ENCODE measurements at regions not wholly inside any gene's neighbourhood (a gene's known extent, or its start where the extent isn't known, plus 50 kb on each side); places are given as distances from the start of the nearest gene placed in this dataset.
"Not testable (repeated sequence)": the region's sequence is repeated elsewhere in the genome, so short reads cannot be mapped to it uniquely, and the experiment has no call there.

GRCh38 chr2:193170981-193171380, 976.2 kb upstream of the TMEFF2 start:
- not testable (repeated sequence) for H3K4me1 ChIP-seq (ENCODE audit: control insufficient read depth, insufficient read depth, low read length); H3K27me3 ChIP-seq (ENCODE audit: control insufficient read depth, insufficient read depth, low read length); H3K36me3 ChIP-seq (ENCODE audit: control insufficient read depth, insufficient read depth, low read length); H3K4me3 ChIP-seq (ENCODE audit: low read length); H3K9ac ChIP-seq (ENCODE audit: low read length); H3K27ac ChIP-seq (ENCODE audit: low read depth, low read length)

GRCh38 chr2:193156480-193156879, 961.7 kb upstream of the TMEFF2 start:
- Histone ChIP-seq H3K27me3 (ENCODE audit: control insufficient read depth, insufficient read depth, low read length) (no peaks in the 10 kb centered on the region), H3K4me3 (ENCODE audit: low read length) (no peak overlapping the region), H3K36me3 (ENCODE audit: control insufficient read depth, insufficient read depth, low read length) (no peaks in the 10 kb centered on the region), H3K27ac (ENCODE audit: low read depth, low read length) (no peak overlapping the region), H3K4me1 (ENCODE audit: control insufficient read depth, insufficient read depth, low read length) (no peaks in the 10 kb centered on the region), H3K9ac (ENCODE audit: low read length) (no peak overlapping the region)

- no peaks in the 10 kb centered on the region for H3K27me3 ChIP-seq (ENCODE audit: control insufficient read depth, insufficient read depth, low read length)
Measured at GRCh38 chr2:193154076-193154475, 959.3 kb upstream of the TMEFF2 start.

GRCh38 chr2:193153576-193153975, 958.8 kb upstream of the TMEFF2 start:
- Histone ChIP-seq H3K4me1 (ENCODE audit: control insufficient read depth, insufficient read depth, low read length) (no peaks in the 10 kb centered on the region), H3K27me3 (ENCODE audit: control insufficient read depth, insufficient read depth, low read length) (no peaks in the 10 kb centered on the region), H3K27ac (ENCODE audit: low read depth, low read length) (no peak overlapping the region), H3K4me3 (ENCODE audit: low read length) (no peak overlapping the region), H3K36me3 (ENCODE audit: control insufficient read depth, insufficient read depth, low read length) (no peaks in the 10 kb centered on the region), H3K9ac (ENCODE audit: low read length) (no peak overlapping the region)

More at GRCh38 chr2:193154076-193154475, 959.3 kb upstream of the TMEFF2 start:
- H3K9ac ChIP-seq (ENCODE audit: low read length) = no peak overlapping the region
- H3K4me1 ChIP-seq (ENCODE audit: control insufficient read depth, insufficient read depth, low read length) = no peaks in the 10 kb centered on the region
- no peak overlapping the region for H3K4me3 ChIP-seq (ENCODE audit: low read length)
- H3K27ac ChIP-seq (ENCODE audit: low read depth, low read length) = no peak overlapping the region
- H3K36me3 ChIP-seq (ENCODE audit: control insufficient read depth, insufficient read depth, low read length) = no peaks in the 10 kb centered on the region

GRCh38 chr2:193142467-193142866, 947.7 kb upstream of the TMEFF2 start:
- not testable (repeated sequence) for H3K9ac ChIP-seq (ENCODE audit: low read length); H3K4me3 ChIP-seq (ENCODE audit: low read length); H3K4me1 ChIP-seq (ENCODE audit: control insufficient read depth, insufficient read depth, low read length); H3K27me3 ChIP-seq (ENCODE audit: control insufficient read depth, insufficient read depth, low read length); H3K36me3 ChIP-seq (ENCODE audit: control insufficient read depth, insufficient read depth, low read length); H3K27ac ChIP-seq (ENCODE audit: low read depth, low read length)

- Histone ChIP-seq H3K27me3 (ENCODE audit: control insufficient read depth, insufficient read depth, low read length) (no peaks in the 10 kb centered on the region), H3K36me3 (ENCODE audit: control insufficient read depth, insufficient read depth, low read length) (no peaks in the 10 kb centered on the region), H3K4me1 (ENCODE audit: control insufficient read depth, insufficient read depth, low read length) (no peaks in the 10 kb centered on the region), H3K9ac (ENCODE audit: low read length) (no peak overlapping the region), H3K27ac (ENCODE audit: low read depth, low read length) (no peak overlapping the region), H3K4me3 (ENCODE audit: low read length) (no peak overlapping the region)
Measured at GRCh38 chr2:193141998-193142397, 947.3 kb upstream of the TMEFF2 start.

GRCh38 chr2:193140895-193141294, 946.2 kb upstream of the TMEFF2 start:
- H3K27me3 ChIP-seq (ENCODE audit: control insufficient read depth, insufficient read depth, low read length); H3K4me1 ChIP-seq (ENCODE audit: control insufficient read depth, insufficient read depth, low read length); H3K27ac ChIP-seq (ENCODE audit: low read depth, low read length); H3K36me3 ChIP-seq (ENCODE audit: control insufficient read depth, insufficient read depth, low read length); H3K4me3 ChIP-seq (ENCODE audit: low read length); H3K9ac ChIP-seq (ENCODE audit: low read length): not testable (repeated sequence)

GRCh38 chr2:193124815-193125214, 930.1 kb upstream of the TMEFF2 start:
- H3K36me3 ChIP-seq (ENCODE audit: control insufficient read depth, insufficient read depth, low read length) = no peaks in the 10 kb centered on the region
- no peak overlapping the region for H3K9ac ChIP-seq (ENCODE audit: low read length)
- no peaks in the 10 kb centered on the region for H3K27me3 ChIP-seq (ENCODE audit: control insufficient read depth, insufficient read depth, low read length)
- no peaks in the 10 kb centered on the region for H3K4me1 ChIP-seq (ENCODE audit: control insufficient read depth, insufficient read depth, low read length)
- H3K4me3 ChIP-seq (ENCODE audit: low read length) = no peak overlapping the region
- H3K27ac ChIP-seq (ENCODE audit: low read depth, low read length) = no peak overlapping the region

GRCh38 chr2:193114827-193115226, 920.1 kb upstream of the TMEFF2 start:
- no peak overlapping the region for H3K27ac ChIP-seq (ENCODE audit: low read depth, low read length)
- no peaks in the 10 kb centered on the region for H3K36me3 ChIP-seq (ENCODE audit: control insufficient read depth, insufficient read depth, low read length)
- no peaks in the 10 kb centered on the region for H3K4me1 ChIP-seq (ENCODE audit: control insufficient read depth, insufficient read depth, low read length)
- no peak overlapping the region for H3K9ac ChIP-seq (ENCODE audit: low read length)
- no peaks in the 10 kb centered on the region for H3K27me3 ChIP-seq (ENCODE audit: control insufficient read depth, insufficient read depth, low read length)
- H3K4me3 ChIP-seq (ENCODE audit: low read length) = no peak overlapping the region

- Histone ChIP-seq H3K36me3 (ENCODE audit: control insufficient read depth, insufficient read depth, low read length) (no peaks in the 10 kb centered on the region), H3K27me3 (ENCODE audit: control insufficient read depth, insufficient read depth, low read length) (no peaks in the 10 kb centered on the region), H3K9ac (ENCODE audit: low read length) (no peak overlapping the region), H3K4me3 (ENCODE audit: low read length) (no peak overlapping the region), H3K27ac (ENCODE audit: low read depth, low read length) (no peak overlapping the region), H3K4me1 (ENCODE audit: control insufficient read depth, insufficient read depth, low read length) (no peaks in the 10 kb centered on the region)
Measured at GRCh38 chr2:193112986-193113385, 918.3 kb upstream of the TMEFF2 start.

GRCh38 chr2:193103064-193103463, 908.3 kb upstream of the TMEFF2 start:
- H3K27me3 ChIP-seq (ENCODE audit: control insufficient read depth, insufficient read depth, low read length) = no peaks in the 10 kb centered on the region
- no peaks in the 10 kb centered on the region for H3K36me3 ChIP-seq (ENCODE audit: control insufficient read depth, insufficient read depth, low read length)
- H3K4me3 ChIP-seq (ENCODE audit: low read length) = no peak overlapping the region
- H3K4me1 ChIP-seq (ENCODE audit: control insufficient read depth, insufficient read depth, low read length) = no peaks in the 10 kb centered on the region
- H3K9ac ChIP-seq (ENCODE audit: low read length) = no peak overlapping the region
- H3K27ac ChIP-seq (ENCODE audit: low read depth, low read length) = no peak overlapping the region

- Histone ChIP-seq H3K27me3 (ENCODE audit: control insufficient read depth, insufficient read depth, low read length) (no peaks in the 10 kb centered on the region), H3K4me1 (ENCODE audit: control insufficient read depth, insufficient read depth, low read length) (no peaks in the 10 kb centered on the region), H3K4me3 (ENCODE audit: low read length) (no peak overlapping the region), H3K27ac (ENCODE audit: low read depth, low read length) (no peak overlapping the region), H3K36me3 (ENCODE audit: control insufficient read depth, insufficient read depth, low read length) (no peaks in the 10 kb centered on the region), H3K9ac (ENCODE audit: low read length) (no peak overlapping the region)
Measured at GRCh38 chr2:193101591-193101990, 906.9 kb upstream of the TMEFF2 start.

GRCh38 chr2:193088026-193088425, 893.3 kb upstream of the TMEFF2 start:
- Histone ChIP-seq H3K27ac (ENCODE audit: low read depth, low read length) (no peak overlapping the region), H3K4me1 (ENCODE audit: control insufficient read depth, insufficient read depth, low read length) (no peaks in the 10 kb centered on the region), H3K27me3 (ENCODE audit: control insufficient read depth, insufficient read depth, low read length) (no peaks in the 10 kb centered on the region), H3K9ac (ENCODE audit: low read length) (no peak overlapping the region), H3K4me3 (ENCODE audit: low read length) (no peak overlapping the region), H3K36me3 (ENCODE audit: control insufficient read depth, insufficient read depth, low read length) (no peaks in the 10 kb centered on the region)
